Karpas-422 (cell line): ENCODE measurements at regions not wholly inside any gene's neighbourhood (a gene's known extent, or its start where the extent isn't known, plus 50 kb on each side); places are given as distances from the start of the nearest gene placed in this dataset.

ENCODE experiments used
- DNase-seq: peaks from one replicate; pipeline ENCODE4 v3.0.0-alpha.2; 2015
- H2AFZ ChIP-seq: fragments of 200-600 bp; sonication (generic); 2 replicates; pipeline ENCODE4 v1.6.1; 2014; ENCODE audit warnings: antibody characterized with exemption, low read length, mixed read lengths
- H3K27ac ChIP-seq: fragments of 200-600 bp; sonication (generic); 2 replicates; pipeline ENCODE4 v1.5.1; 2014; ENCODE audit warnings: mild to moderate bottlenecking, low read length, moderate library complexity
- H3K27me3 ChIP-seq: fragments of 200-600 bp; sonication (generic); 2 replicates; pipeline ENCODE4 v1.6.1; 2014; ENCODE audit warnings: low read length, mixed read lengths
- H3K36me3 ChIP-seq: fragments of 200-600 bp; sonication (generic); 2 replicates; pipeline ENCODE4 v1.6.1; 2014; ENCODE audit warnings: low read length, mixed read lengths; ENCODE audit not compliant: insufficient read depth
- H3K4me1 ChIP-seq: fragments of 200-600 bp; sonication (generic); 2 replicates; pipeline ENCODE4 v1.6.1; 2014; ENCODE audit warnings: mild to moderate bottlenecking, low read length, mixed read lengths
- H3K4me2 ChIP-seq: fragments of 200-600 bp; sonication (generic); 2 replicates; pipeline ENCODE4 v1.6.1; 2014; ENCODE audit warnings: low read length, low read depth, mild to moderate bottlenecking; ENCODE audit not compliant: poor library complexity, severe bottlenecking
- H3K4me3 ChIP-seq: fragments of 200-600 bp; sonication (generic); 2 replicates; pipeline ENCODE4 v1.5.1; 2014; ENCODE audit warnings: mild to moderate bottlenecking, antibody characterized with exemption, low read length, mixed read lengths
- H3K79me2 ChIP-seq: fragments of 200-600 bp; sonication (generic); 2 replicates; pipeline ENCODE4 v1.6.1; 2014; ENCODE audit warnings: mild to moderate bottlenecking, low read length, mixed read lengths
- H3K9ac ChIP-seq: fragments of 200-600 bp; sonication (generic); 2 replicates; pipeline ENCODE4 v1.6.0; 2014; ENCODE audit warnings: low read length
- H3K9me2 ChIP-seq: fragments of 200-600 bp; sonication (generic), shearing (Covaris generic); replicated peaks from 2 replicates; pipeline ENCODE4 v1.6.0; 2014; ENCODE audit warnings: mild to moderate bottlenecking, low read length, moderate library complexity; ENCODE audit not compliant: insufficient read depth
- H3K9me3 ChIP-seq: fragments of 300-700, 200-600 bp; sonication (generic); 2 replicates; pipeline ENCODE4 v1.6.1; 2014; ENCODE audit warnings: low read length, mixed read lengths
- H4K20me1 ChIP-seq: fragments of 200-600 bp; sonication (generic); 2 replicates; pipeline ENCODE4 v1.6.1; 2014; ENCODE audit warnings: mild to moderate bottlenecking, antibody characterized with exemption, low read length, low read depth; ENCODE audit not compliant: insufficient read depth

DNA sequence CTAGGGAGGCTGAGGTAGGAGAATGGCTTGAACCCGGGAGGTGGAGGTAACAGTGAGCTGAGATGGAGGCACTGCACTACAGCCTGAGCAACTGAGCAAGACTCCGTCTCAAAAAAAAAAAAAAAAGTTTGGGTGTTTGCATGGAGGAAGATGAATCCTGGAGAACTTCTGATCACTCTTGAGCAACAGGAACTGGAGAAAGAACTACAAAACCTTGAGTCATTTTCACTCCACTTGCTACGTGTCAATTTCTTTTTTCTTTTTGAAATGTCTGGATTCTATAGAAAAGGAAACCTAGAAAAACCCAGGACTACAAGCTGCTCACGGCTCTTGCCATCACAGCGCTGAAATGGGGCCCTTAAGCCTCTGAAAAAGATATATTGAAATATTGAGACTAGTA lies 189.6 kb upstream of the NRP1 start:
- Histone ChIP-seq H3K27me3 (no peaks in the 10 kb centered on the region), H3K4me1 (no peaks in the 10 kb centered on the region), H3K36me3 (no peaks in the 10 kb centered on the region), H3K4me3 (no peak overlapping the region), H3K9ac (no peak overlapping the region), H3K9me2 (no peaks in the 10 kb centered on the region), H3K79me2 (no peaks in the 10 kb centered on the region), H3K9me3 (no peaks in the 10 kb centered on the region), H4K20me1 (no peaks in the 10 kb centered on the region), H3K27ac (no peak overlapping the region), H3K4me2 (no peak overlapping the region), H2AFZ (no peak overlapping the region)
- no peak for DNase-seq

DNA sequence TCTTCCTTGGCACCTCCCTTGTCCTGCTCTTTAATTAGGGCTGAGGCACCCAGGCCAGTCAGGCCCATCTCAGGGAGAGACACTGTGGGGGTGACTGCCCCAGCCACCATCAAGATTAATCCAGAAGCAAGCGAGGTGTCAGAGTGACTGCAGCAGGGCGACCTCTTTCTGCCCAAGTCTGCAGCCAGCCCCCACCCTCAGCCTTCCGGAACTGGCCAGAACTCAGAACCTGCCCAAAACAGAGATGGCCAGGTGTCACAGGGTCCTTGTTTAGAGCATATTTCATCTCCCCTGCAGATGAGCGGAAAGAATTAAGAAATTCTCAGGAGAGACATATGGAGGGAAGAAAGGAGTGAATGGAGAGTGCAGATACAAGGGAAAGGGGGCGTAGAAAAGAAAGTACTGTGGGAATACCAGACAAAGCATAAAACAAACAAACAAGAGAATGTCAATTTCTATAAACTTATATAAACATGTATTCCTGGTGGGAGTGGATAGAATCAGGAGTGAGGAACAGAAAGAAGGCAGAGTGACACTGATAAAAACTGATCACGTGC lies 188.8 kb upstream of the NRP1 start:
- no peaks in the 10 kb centered on the region for H3K27me3 ChIP-seq
- no peak overlapping the region for H2AFZ ChIP-seq
- H3K27ac ChIP-seq, result no peak overlapping the region
- H3K4me2 ChIP-seq, result no peak overlapping the region
- H3K36me3 ChIP-seq, result no peaks in the 10 kb centered on the region
- no peaks in the 10 kb centered on the region for H3K9me2 ChIP-seq
- no peaks in the 10 kb centered on the region for H3K9me3 ChIP-seq
- no peaks in the 10 kb centered on the region for H3K79me2 ChIP-seq
- no peaks in the 10 kb centered on the region for H3K4me1 ChIP-seq
- H3K9ac ChIP-seq, result no peak overlapping the region
- no peak overlapping the region for H3K4me3 ChIP-seq
- DNase-seq, result no peak
- H4K20me1 ChIP-seq, result no peaks in the 10 kb centered on the region

DNA sequence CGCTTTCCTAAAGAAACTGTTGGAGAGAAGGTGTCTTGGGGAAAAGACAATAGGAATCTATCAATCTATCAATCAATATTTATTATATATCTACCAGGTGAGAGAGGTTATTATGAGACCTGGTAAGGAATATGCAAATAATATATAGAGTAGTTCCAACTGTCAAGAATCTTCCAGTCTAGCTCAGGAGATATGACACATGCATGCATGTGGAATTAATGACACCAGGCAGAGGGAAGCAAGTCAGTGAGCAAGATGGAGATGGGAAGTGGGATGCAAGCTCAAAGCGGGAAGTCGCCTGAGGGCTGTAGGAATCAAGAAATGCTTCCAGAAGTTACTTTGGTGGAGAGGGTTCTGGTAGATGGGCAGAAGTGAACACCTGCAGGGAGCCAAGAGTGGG lies 187.4 kb upstream of the NRP1 start:
- Histone ChIP-seq H3K4me3 (no peak overlapping the region), H3K27ac (no peak overlapping the region), H3K4me2 (no peak overlapping the region), H3K27me3 (no peaks in the 10 kb centered on the region), H2AFZ (no peak overlapping the region), H3K9me2 (no peaks in the 10 kb centered on the region), H3K79me2 (no peaks in the 10 kb centered on the region), H3K4me1 (no peaks in the 10 kb centered on the region), H3K9ac (no peak overlapping the region), H3K36me3 (no peaks in the 10 kb centered on the region), H3K9me3 (no peaks in the 10 kb centered on the region; the same call in 1 of the 2 replicates), H4K20me1 (no peaks in the 10 kb centered on the region)
- no peak for DNase-seq

DNA sequence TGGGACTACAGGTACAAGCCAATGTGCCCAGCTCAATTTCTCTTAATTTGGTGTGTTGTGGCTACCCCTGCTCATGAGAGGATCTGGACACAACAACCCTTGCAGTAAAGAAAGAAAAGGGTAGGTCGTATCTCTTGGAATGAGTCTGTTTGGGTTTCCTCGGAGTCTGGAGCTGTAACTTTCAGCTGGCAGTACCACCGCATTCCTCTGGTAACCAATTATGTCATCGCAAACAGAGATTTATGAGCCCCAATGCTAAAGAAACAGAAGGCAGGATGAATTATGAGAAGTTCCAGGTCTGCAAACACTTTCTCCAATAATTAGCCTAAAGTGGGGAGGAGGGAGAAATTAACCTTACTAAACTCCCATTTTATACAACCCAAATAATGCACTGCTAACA lies 186.6 kb upstream of the NRP1 start:
- no peaks in the 10 kb centered on the region for H3K79me2 ChIP-seq
- no peak overlapping the region for H3K27ac ChIP-seq
- H3K4me2 ChIP-seq, result no peak overlapping the region
- H3K36me3 ChIP-seq, result no peaks in the 10 kb centered on the region
- H3K27me3 ChIP-seq, result no peaks in the 10 kb centered on the region
- H3K9ac ChIP-seq, result no peak overlapping the region
- H3K4me1 ChIP-seq, result no peaks in the 10 kb centered on the region
- H3K4me3 ChIP-seq, result no peak overlapping the region
- H2AFZ ChIP-seq, result no peak overlapping the region
- DNase-seq, result no peak
- H3K9me3 ChIP-seq, result no peaks in the 10 kb centered on the region; the same call in 1 of the 2 replicates
- no peaks in the 10 kb centered on the region for H3K9me2 ChIP-seq
- H4K20me1 ChIP-seq, result no peaks in the 10 kb centered on the region

DNA sequence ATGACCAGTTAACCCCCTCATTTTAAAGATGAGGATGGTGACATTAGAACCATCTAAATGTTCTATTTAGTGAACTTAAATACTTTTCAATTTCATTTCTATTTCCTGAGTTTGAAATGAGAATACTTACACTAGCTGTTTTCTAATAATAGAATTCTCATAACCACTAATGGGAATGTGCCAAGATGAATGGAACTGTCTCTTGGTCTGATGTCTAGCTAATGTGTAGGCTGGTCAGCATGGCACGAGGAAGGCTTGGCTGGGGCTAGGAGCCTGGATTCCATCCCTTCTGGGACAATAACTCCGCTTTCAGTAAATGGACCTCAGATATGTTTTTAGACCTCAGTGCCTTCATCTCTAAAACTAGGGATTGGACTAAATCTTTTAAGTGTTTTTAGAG lies 185.8 kb upstream of the NRP1 start:
- no peaks in the 10 kb centered on the region for H3K27me3 ChIP-seq
- H3K9me3 ChIP-seq, result no peaks in the 10 kb centered on the region; the same call in 1 of the 2 replicates
- H2AFZ ChIP-seq, result no peak overlapping the region
- H4K20me1 ChIP-seq, result no peaks in the 10 kb centered on the region
- H3K9me2 ChIP-seq, result no peaks in the 10 kb centered on the region
- H3K36me3 ChIP-seq, result no peaks in the 10 kb centered on the region
- no peak overlapping the region for H3K9ac ChIP-seq
- no peaks in the 10 kb centered on the region for H3K4me1 ChIP-seq
- no peak overlapping the region for H3K4me3 ChIP-seq
- no peak overlapping the region for H3K27ac ChIP-seq
- no peaks in the 10 kb centered on the region for H3K79me2 ChIP-seq
- no peak for DNase-seq
- no peak overlapping the region for H3K4me2 ChIP-seq

DNA sequence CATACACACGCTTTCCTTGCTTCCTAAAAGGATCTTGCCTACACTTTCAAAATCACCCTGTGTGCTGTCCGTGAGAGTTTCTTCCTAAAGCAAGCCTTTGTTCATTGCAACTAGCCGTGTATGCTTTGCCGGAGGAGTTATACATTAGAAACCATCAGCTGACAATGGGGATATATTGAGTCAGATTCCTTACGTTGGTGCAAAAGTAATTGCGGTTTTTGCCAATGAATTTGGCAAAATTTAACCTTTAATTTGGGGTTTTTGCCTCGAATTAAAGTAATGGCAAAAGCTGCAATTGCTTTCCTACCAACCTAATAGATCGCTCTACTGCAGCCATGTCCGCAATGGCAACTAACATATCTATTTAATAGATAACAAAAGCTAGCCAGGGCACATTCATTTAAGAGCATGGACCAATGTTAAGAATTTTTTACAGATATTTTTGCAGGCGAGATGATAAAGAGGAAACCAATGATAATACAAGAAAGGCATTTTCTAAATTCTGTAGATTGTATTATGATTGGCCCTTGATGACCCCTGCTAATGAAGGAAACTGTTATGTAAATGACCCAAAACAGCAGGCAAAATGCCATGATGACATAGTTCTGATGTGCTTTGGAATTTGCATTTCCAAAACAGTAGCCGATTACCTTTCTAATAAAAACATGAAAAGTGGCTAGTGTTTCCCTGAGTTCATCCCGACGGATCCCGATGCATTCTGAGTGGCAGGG lies 184.8 kb upstream of the NRP1 start:
- Histone ChIP-seq H3K27ac (no peak overlapping the region), H2AFZ (no peak overlapping the region), H3K27me3 (no peaks in the 10 kb centered on the region), H3K9me3 (no peaks in the 10 kb centered on the region; the same call in 1 of the 2 replicates), H3K79me2 (no peaks in the 10 kb centered on the region), H4K20me1 (no peaks in the 10 kb centered on the region), H3K9ac (no peak overlapping the region), H3K9me2 (no peaks in the 10 kb centered on the region), H3K4me1 (no peaks in the 10 kb centered on the region), H3K36me3 (no peaks in the 10 kb centered on the region), H3K4me2 (no peak overlapping the region), H3K4me3 (no peak overlapping the region)
- DNase-seq, result no peak

DNA sequence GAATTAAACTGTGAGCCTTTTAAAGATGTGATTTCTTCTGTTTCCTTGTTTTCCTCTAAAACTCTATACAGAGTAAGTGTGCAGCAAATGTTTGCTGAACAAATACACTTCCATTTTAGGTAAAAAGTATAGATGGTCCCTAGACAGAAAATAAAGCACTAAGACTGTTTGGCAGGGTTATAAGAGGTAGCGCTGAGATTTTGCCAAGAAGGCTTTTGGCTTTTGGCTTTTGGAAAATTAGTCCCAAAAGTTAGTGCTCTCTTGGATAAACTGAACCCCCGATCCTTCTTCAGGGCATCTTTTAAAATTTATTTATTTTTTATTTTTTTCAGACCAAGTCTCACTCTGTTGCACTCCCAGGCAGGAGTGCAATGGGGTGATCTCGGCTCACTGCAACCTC lies 175.7 kb upstream of the NRP1 start:
- H4K20me1 ChIP-seq, result no peaks in the 10 kb centered on the region
- H2AFZ ChIP-seq, result no peak overlapping the region
- H3K27me3 ChIP-seq, result no peaks in the 10 kb centered on the region
- no peaks in the 10 kb centered on the region for H3K4me1 ChIP-seq
- H3K9me3 ChIP-seq, result no peaks in the 10 kb centered on the region
- H3K79me2 ChIP-seq, result no peaks in the 10 kb centered on the region
- DNase-seq, result no peak
- no peaks in the 10 kb centered on the region for H3K9me2 ChIP-seq
- H3K4me2 ChIP-seq, result no peak overlapping the region
- H3K4me3 ChIP-seq, result no peak overlapping the region
- no peak overlapping the region for H3K27ac ChIP-seq
- H3K9ac ChIP-seq, result no peak overlapping the region
- no peaks in the 10 kb centered on the region for H3K36me3 ChIP-seq

DNA sequence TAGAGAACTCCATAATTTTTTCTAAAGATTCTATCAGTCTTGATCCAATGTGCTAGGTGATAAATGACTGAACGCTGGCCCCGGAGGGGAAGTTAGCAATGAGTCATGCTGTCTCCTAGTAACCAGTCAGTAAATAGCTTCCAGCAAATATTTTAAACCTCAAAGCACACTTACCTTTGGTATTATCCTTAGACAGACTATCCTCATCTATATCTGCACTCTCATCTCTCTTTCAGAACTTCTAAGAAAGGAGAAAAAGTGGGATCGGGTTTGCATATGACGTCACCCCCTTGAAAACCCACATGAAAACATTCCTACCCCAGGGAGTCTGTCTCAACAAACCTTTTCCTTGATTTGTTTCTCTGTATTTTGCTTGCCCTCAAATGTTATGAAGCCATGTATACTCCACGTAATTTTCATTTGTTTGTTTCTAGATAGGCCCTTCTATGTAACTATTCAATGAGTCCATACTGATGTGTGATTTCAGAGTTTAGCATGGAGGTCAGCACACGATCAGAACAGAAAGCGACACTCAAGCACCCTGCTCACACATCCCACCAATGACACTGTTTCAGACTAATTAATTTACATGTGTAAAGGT lies 174.9 kb upstream of the NRP1 start:
- Histone ChIP-seq H3K27ac (no peak overlapping the region), H3K36me3 (no peaks in the 10 kb centered on the region), H3K4me2 (no peak overlapping the region), H3K79me2 (no peaks in the 10 kb centered on the region), H4K20me1 (no peaks in the 10 kb centered on the region), H3K9me2 (no peaks in the 10 kb centered on the region), H3K4me3 (no peak overlapping the region), H3K9me3 (no peaks in the 10 kb centered on the region), H3K4me1 (no peaks in the 10 kb centered on the region), H3K9ac (no peak overlapping the region), H2AFZ (no peak overlapping the region), H3K27me3 (no peaks in the 10 kb centered on the region)
- DNase-seq, result no peak
